Caco-2 (cell line): ENCODE measurements at regions not wholly inside any gene's neighbourhood (a gene's known extent, or its start where the extent isn't known, plus 50 kb on each side); places are given as distances from the start of the nearest gene placed in this dataset.

Experiments used
- BruUV-seq: library from RNA; stranded (reverse); fragments of 400-500 nt; replicated peaks from 2 replicates; lab custom pipeline; 2021; lab: Mats Ljungman, UMichigan
- CTCF ChIA-PET: fragments of 300-600 bp; sonication (Branson Sonifier 250); formaldehyde crosslinking; loops from one replicate; lab custom pipeline; 2022; ENCODE audit warnings: antibody characterized with exemption; lab: Charles Lee
- POLR2A ChIA-PET: fragments of 300-600 bp; sonication (Branson Sonifier 250); formaldehyde crosslinking; loops from one replicate; lab custom pipeline; 2022; ENCODE audit warnings: antibody characterized with exemption; lab: Charles Lee
- DNase-seq, 2 experiments: peaks; one replicate each; pipeline versions ENCODE4 v3.0.0 to v3.0.0-alpha.2; 2020 to 2022
- H3K27me3 ChIP-seq: replicated peaks from 2 replicates; pipeline ENCODE4 v1.6.0; 2011; ENCODE audit warnings: low read length; ENCODE audit not compliant: control insufficient read depth, insufficient read depth
- H3K36me3 ChIP-seq: 2 replicates; pipeline ENCODE4 v1.5.1; 2011; ENCODE audit warnings: low read length; ENCODE audit not compliant: control insufficient read depth, insufficient read depth
- H3K4me1 ChIP-seq: fragments of 250-450 bp; sonication (Bioruptor Pico); 2 replicates; pipeline ENCODE4 v1.5.1; 2020; ENCODE audit warnings: mild to moderate bottlenecking
- H3K4me3 ChIP-seq: 2 replicates; pipeline ENCODE4 v1.5.1; 2011; ENCODE audit warnings: low read depth, mild to moderate bottlenecking, control low read depth, low read length
- H3K9me3 ChIP-seq: fragments of 250-450 bp; sonication (Bioruptor Pico); 2 replicates; pipeline ENCODE4 v1.5.1; 2020; ENCODE audit warnings: mild to moderate bottlenecking, moderate library complexity
- H3K27ac Mint-ChIP-seq: one replicate; pipeline ENCODE4 v1.8.0; 2022; ENCODE audit warnings: mixed read lengths; ENCODE audit not compliant: unreplicated experiment
- H3K27me3 Mint-ChIP-seq: one replicate; pipeline ENCODE4 v1.8.0; 2022; ENCODE audit warnings: mixed read lengths; ENCODE audit not compliant: insufficient read depth, unreplicated experiment
- H3K36me3 Mint-ChIP-seq: one replicate; pipeline ENCODE4 v1.8.0; 2022; ENCODE audit warnings: mild to moderate bottlenecking, mixed read lengths; ENCODE audit not compliant: insufficient read depth, unreplicated experiment
- H3K4me1 Mint-ChIP-seq: one replicate; pipeline ENCODE4 v1.8.0; 2022; ENCODE audit warnings: low read depth, mixed read lengths; ENCODE audit not compliant: unreplicated experiment
- H3K4me3 Mint-ChIP-seq: one replicate; pipeline ENCODE4 v1.8.0; 2022; ENCODE audit warnings: mild to moderate bottlenecking, moderate library complexity, mixed read lengths; ENCODE audit not compliant: unreplicated experiment
- H3K9me3 Mint-ChIP-seq: one replicate; pipeline ENCODE4 v1.8.0; 2022; ENCODE audit warnings: mixed read lengths; ENCODE audit not compliant: unreplicated experiment
- intact Hi-C: fragments of 100-400 bp; cut with micrococcal nuclease; formaldehyde crosslinking; loops from one replicate; pipeline ENCODE4 v1.10.0; 2022; ENCODE audit not compliant: unreplicated experiment
- TF ChIP-seq, protein P1 (sequence below), 2 experiments: fragments of 200-600 bp in 1 of 2; IDR thresholded peaks; 1 replicate in 1 of 2; 2 replicates in 1 of 2; pipeline versions ENCODE4 v1.5.1 to v1.8.0; 2011 to 2022; ENCODE audit warnings: antibody characterized with exemption in 1 of 2, control low read depth in 1 of 2, inconsistent platforms in 1 of 2, low read depth in 1 of 2, low read length in 1 of 2, mild to moderate bottlenecking in 1 of 2, moderate library complexity in 1 of 2; ENCODE audit not compliant: insufficient read depth in 1 of 2, severe bottlenecking in 1 of 2, unreplicated experiment in 1 of 2

DNA sequence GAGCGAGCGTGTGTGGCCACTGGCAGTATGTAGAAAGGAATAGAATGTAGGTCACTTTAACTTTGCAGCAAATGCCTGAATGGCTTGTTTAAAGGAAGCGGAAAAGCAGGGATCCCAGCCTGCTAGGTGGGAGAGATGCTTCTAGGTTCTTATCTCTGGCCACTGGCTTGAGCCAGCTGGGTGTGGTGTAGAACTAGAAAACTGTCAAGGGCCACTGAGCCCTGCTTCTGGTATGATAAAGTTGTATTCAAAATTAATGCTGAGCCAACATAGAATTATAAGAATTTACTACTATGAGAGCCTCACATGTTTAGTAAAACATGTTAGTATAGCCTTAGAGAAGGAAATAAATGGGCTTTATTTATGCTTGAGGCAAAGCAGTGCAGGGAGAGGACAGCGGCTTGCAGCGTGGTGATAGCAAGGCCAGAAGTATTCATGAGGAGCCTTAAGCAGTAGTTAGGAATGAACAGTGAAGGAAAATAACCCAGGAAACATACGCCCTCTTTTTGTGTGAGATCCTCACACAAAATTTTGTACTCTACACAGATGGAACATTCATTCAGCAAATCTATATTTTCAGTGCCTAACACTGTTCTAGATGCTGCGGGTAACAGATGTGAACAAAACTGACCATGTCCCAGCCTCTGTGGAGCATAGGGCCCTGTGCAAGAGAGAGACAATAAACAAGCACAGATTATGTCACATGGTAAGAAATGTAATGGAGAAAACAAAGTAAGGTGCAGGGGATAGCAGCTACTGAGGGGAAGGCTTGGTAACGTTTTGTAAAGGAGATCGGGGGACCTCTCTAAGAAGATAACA, 863.2 kb downstream of the DIAPH3 start:
- Histone ChIP-seq H3K36me3 (no peaks in the 10 kb centered on the region), H3K9me3 (no peaks in the 10 kb centered on the region), H3K27me3 (no peaks in the 10 kb centered on the region), H3K4me1 (no peaks in the 10 kb centered on the region), H3K4me3 (no peak overlapping the region)
- no peaks in the 10 kb centered on the region for H3K36me3 Mint-ChIP-seq
- H3K9me3 Mint-ChIP-seq: no peaks in the 10 kb centered on the region
- no peak for DNase-seq
- no TSS peak for BruUV-seq
- no peaks in the 10 kb centered on the region for H3K27me3 Mint-ChIP-seq
- ChIA-PET CTCF (no interaction called here), POLR2A (no interaction called here)
- intact Hi-C loops: loop anchor here (5.0 kb wide), 1 partner anchor 917 kb away; no protein-coding TSS in a partner anchor
- H3K27ac Mint-ChIP-seq: no peak overlapping the region
- no peak overlapping the region for H3K4me3 Mint-ChIP-seq
- TF ChIP-seq, protein P1, sequence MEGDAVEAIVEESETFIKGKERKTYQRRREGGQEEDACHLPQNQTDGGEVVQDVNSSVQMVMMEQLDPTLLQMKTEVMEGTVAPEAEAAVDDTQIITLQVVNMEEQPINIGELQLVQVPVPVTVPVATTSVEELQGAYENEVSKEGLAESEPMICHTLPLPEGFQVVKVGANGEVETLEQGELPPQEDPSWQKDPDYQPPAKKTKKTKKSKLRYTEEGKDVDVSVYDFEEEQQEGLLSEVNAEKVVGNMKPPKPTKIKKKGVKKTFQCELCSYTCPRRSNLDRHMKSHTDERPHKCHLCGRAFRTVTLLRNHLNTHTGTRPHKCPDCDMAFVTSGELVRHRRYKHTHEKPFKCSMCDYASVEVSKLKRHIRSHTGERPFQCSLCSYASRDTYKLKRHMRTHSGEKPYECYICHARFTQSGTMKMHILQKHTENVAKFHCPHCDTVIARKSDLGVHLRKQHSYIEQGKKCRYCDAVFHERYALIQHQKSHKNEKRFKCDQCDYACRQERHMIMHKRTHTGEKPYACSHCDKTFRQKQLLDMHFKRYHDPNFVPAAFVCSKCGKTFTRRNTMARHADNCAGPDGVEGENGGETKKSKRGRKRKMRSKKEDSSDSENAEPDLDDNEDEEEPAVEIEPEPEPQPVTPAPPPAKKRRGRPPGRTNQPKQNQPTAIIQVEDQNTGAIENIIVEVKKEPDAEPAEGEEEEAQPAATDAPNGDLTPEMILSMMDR (IDR thresholded peaks at IDR 0.05; ENCODE audit: insufficient read depth in 1 of 2, low read depth in 1 of 2, low read length in 1 of 2, severe bottlenecking in 1 of 2, unreplicated experiment in 1 of 2): no peak
- H3K4me1 Mint-ChIP-seq: no peaks in the 10 kb centered on the region

DNA sequence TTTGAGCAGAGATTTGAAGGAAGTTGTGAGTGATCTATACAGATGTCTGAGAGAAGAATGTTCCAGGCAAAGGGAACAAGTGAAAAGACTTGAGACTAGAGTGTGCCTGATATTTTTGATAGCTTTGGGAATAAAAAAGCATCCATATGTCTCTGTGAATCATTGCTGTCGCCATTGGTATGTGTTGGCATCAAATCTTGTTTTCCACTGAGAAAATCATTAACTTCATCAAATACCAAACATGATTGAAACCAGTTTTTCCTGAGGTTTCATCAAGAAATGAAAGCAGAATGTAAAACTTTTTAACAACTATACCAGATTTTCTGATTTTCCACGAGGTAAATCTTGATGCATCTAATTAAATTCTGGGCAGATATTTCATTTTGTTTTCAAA, 862.6 kb downstream of the DIAPH3 start:
- BruUV-seq: no TSS peak
- Histone ChIP-seq H3K4me1 (no peaks in the 10 kb centered on the region), H3K36me3 (no peaks in the 10 kb centered on the region), H3K4me3 (no peak overlapping the region), H3K27me3 (no peaks in the 10 kb centered on the region), H3K9me3 (no peaks in the 10 kb centered on the region)
- ChIA-PET CTCF (no interaction called here), POLR2A (no interaction called here)
- DNase-seq: no peak
- intact Hi-C loops: loop anchor here (5.0 kb wide), 1 partner anchor 916 kb away; no protein-coding TSS in a partner anchor
- Mint-ChIP-seq H3K27me3 (no peaks in the 10 kb centered on the region), H3K4me3 (no peak overlapping the region), H3K36me3 (no peaks in the 10 kb centered on the region), H3K4me1 (no peaks in the 10 kb centered on the region), H3K27ac (no peak overlapping the region), H3K9me3 (no peaks in the 10 kb centered on the region)
- TF ChIP-seq, protein P1 (IDR thresholded peaks at IDR 0.05; ENCODE audit: insufficient read depth in 1 of 2, low read depth in 1 of 2, low read length in 1 of 2, severe bottlenecking in 1 of 2, unreplicated experiment in 1 of 2): no peak

- no TSS peak for BruUV-seq
- H3K36me3 ChIP-seq: no peaks in the 10 kb centered on the region
These were observed 860.3 kb downstream of the DIAPH3 start for GRCh38 chr13:59303433-59303832.

More at GRCh38 chr13:59303433-59303832, 860.3 kb downstream of the DIAPH3 start:
- Mint-ChIP-seq H3K27me3 (no peaks in the 10 kb centered on the region), H3K36me3 (no peaks in the 10 kb centered on the region), H3K4me3 (no peak overlapping the region), H3K27ac (no peak overlapping the region), H3K9me3 (peaks cover 18% of the 10 kb centered on the region), H3K4me1 (no peaks in the 10 kb centered on the region)
- CTCF ChIA-PET: no interaction called here
- POLR2A ChIA-PET: no interaction called here
- no peaks in the 10 kb centered on the region for H3K9me3 ChIP-seq
- TF ChIP-seq, protein P1 (IDR thresholded peaks at IDR 0.05; ENCODE audit: insufficient read depth in 1 of 2, low read depth in 1 of 2, low read length in 1 of 2, severe bottlenecking in 1 of 2, unreplicated experiment in 1 of 2): no peak
- intact Hi-C loops: loop anchor here (5.0 kb wide), 1 partner anchor 914 kb away; no protein-coding TSS in a partner anchor
- H3K4me1 ChIP-seq: no peaks in the 10 kb centered on the region
- no peak for DNase-seq
- H3K4me3 ChIP-seq: no peak overlapping the region
- no peaks in the 10 kb centered on the region for H3K27me3 ChIP-seq
